ACC112 (cell line): ENCODE measurements at regions not wholly inside any gene's neighbourhood (a gene's known extent, or its start where the extent isn't known, plus 50 kb on each side); places are given as distances from the start of the nearest gene placed in this dataset.

ENCODE experiments used
- H2AFZ ChIP-seq: fragments of 200-600 bp; sonication (generic); one replicate; pipeline ENCODE4 v1.6.0; 2017; ENCODE audit warnings: antibody characterized with exemption, low read length; ENCODE audit not compliant: unreplicated experiment
- H3K27ac ChIP-seq: fragments of 200-600 bp; sonication (generic); 2 replicates; pipeline ENCODE4 v1.5.1; 2014; ENCODE audit warnings: low read depth, mild to moderate bottlenecking, antibody characterized with exemption, low read length, moderate library complexity
- H3K27me3 ChIP-seq: fragments of 200-600 bp; sonication (generic); 2 replicates; pipeline ENCODE4 v1.6.1; 2014; ENCODE audit warnings: mild to moderate bottlenecking, antibody characterized with exemption, low read length, moderate library complexity, mixed read lengths; ENCODE audit not compliant: insufficient read depth
- H3K36me3 ChIP-seq: fragments of 200-600 bp; sonication (generic); 2 replicates; pipeline ENCODE4 v1.6.1; 2016; ENCODE audit warnings: mild to moderate bottlenecking, antibody characterized with exemption, low read length, moderate library complexity, mixed read lengths; ENCODE audit not compliant: insufficient read depth
- H3K4me1 ChIP-seq: fragments of 200-600 bp; sonication (generic); one replicate; pipeline ENCODE4 v1.6.1; 2016; ENCODE audit warnings: low read length, mixed read lengths; ENCODE audit not compliant: insufficient read depth, unreplicated experiment, control insufficient read depth
- H3K4me3 ChIP-seq: fragments of 200-600 bp; sonication (generic); 2 replicates; pipeline ENCODE4 v1.5.1; 2014; ENCODE audit warnings: mild to moderate bottlenecking, low read depth, low read length
- H3K79me2 ChIP-seq: fragments of 200-600 bp; sonication (generic); one replicate; pipeline ENCODE4 v1.6.0; 2016; ENCODE audit warnings: low read length; ENCODE audit not compliant: control insufficient read depth, unreplicated experiment, insufficient read depth

DNA sequence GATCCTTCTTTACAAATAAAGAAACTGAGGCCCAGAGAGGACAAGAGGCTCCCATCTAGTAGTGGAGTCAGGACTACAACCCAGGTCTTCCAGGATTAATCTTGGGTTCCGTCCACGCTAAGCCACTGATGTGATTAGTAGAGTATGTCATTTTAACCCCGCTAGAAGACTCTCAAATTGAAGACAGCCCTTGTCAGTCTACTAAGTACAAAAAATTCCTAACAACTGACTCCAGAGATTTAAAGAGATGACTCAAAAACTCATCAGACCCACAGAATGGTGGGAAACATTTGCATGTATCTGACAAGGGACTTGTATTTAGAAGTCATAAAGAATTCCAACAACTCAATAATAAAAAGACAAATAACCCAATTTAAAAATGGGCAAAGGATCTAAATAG, 145.3 kb downstream of the CNTN3 start:
- no peaks in the 10 kb centered on the region for H3K27me3 ChIP-seq
- H3K4me1 ChIP-seq, result no peaks in the 10 kb centered on the region
- H3K4me3 ChIP-seq, result no peak overlapping the region
- no peak overlapping the region for H2AFZ ChIP-seq
- no peak overlapping the region for H3K27ac ChIP-seq
- no peaks in the 10 kb centered on the region for H3K36me3 ChIP-seq
- no peaks in the 10 kb centered on the region for H3K79me2 ChIP-seq

- H3K36me3 ChIP-seq, result no peaks in the 10 kb centered on the region
- H2AFZ ChIP-seq, result no peak overlapping the region
- H3K4me1 ChIP-seq, result no peaks in the 10 kb centered on the region
- no peak overlapping the region for H3K27ac ChIP-seq
- no peak overlapping the region for H3K4me3 ChIP-seq
- no peaks in the 10 kb centered on the region for H3K27me3 ChIP-seq
- H3K79me2 ChIP-seq, result no peaks in the 10 kb centered on the region
Measured at GRCh38 chr3:74465715-74466410, 148.6 kb downstream of the CNTN3 start.

- Histone ChIP-seq H3K79me2 (no peaks in the 10 kb centered on the region), H3K4me3 (no peak overlapping the region), H3K4me1 (no peaks in the 10 kb centered on the region), H3K27ac (no peak overlapping the region), H3K36me3 (no peaks in the 10 kb centered on the region), H2AFZ (no peak overlapping the region), H3K27me3 (no peaks in the 10 kb centered on the region)
Measured at GRCh38 chr3:74463515-74463914, 150.9 kb downstream of the CNTN3 start.

GRCh38 chr3:74456166-74456565, 158.3 kb downstream of the CNTN3 start:
- Histone ChIP-seq H3K27me3 (no peaks in the 10 kb centered on the region), H3K79me2 (no peaks in the 10 kb centered on the region), H3K4me1 (no peaks in the 10 kb centered on the region), H3K4me3 (no peak overlapping the region), H3K27ac (no peak overlapping the region), H3K36me3 (no peaks in the 10 kb centered on the region), H2AFZ (no peak overlapping the region)

DNA sequence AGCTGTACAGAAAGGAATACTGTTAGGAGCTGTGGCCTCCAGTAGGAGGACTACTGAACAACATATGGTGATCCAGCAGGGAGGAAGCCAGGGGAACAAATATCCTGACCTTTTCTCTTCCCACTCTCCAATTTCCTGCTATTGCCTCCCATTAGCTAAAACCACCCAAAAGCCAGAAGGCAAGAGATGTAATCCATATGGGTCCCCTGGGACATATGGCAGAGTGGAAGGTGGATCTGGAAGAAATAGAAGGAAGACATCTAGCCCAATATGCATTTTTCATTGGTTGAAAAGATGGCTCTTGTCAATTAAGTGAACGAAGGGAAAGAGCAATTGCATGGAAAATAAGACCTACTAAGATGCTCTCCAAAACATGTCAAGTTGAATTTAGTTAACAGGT, 167.2 kb downstream of the CNTN3 start:
- Histone ChIP-seq H2AFZ (no peak overlapping the region), H3K4me3 (no peak overlapping the region), H3K27ac (no peak overlapping the region), H3K27me3 (no peaks in the 10 kb centered on the region), H3K36me3 (no peaks in the 10 kb centered on the region), H3K4me1 (no peaks in the 10 kb centered on the region), H3K79me2 (no peaks in the 10 kb centered on the region)

- Histone ChIP-seq H3K79me2 (no peaks in the 10 kb centered on the region), H3K36me3 (no peaks in the 10 kb centered on the region), H3K4me1 (no peaks in the 10 kb centered on the region), H3K4me3 (no peak overlapping the region), H2AFZ (no peak overlapping the region), H3K27me3 (no peaks in the 10 kb centered on the region), H3K27ac (no peak overlapping the region)
Measured at GRCh38 chr3:74445541-74445940, 168.9 kb downstream of the CNTN3 start.

DNA sequence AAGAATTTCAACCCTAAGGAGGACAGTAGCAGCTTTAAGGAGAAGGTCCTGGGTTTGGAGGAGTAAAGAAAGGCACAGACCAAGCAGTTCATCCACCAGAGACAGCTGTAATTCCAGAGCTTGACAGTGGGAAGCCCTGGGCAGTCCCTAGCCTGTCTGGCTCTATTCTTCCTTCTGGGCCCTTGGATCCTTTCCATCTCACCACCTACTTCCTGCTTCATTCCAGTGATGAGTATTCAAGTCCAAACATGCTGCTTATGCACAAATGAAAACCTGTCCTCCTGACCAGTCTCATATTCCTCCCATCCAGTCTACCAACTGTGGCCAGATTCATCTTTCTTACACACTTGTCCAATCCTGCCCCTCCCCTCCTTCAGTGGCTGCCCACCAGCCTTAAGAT, 171.4 kb downstream of the CNTN3 start:
- no peaks in the 10 kb centered on the region for H3K36me3 ChIP-seq
- H3K4me1 ChIP-seq, result no peaks in the 10 kb centered on the region
- H3K27me3 ChIP-seq, result no peaks in the 10 kb centered on the region
- H2AFZ ChIP-seq, result no peak overlapping the region
- no peaks in the 10 kb centered on the region for H3K79me2 ChIP-seq
- no peak overlapping the region for H3K27ac ChIP-seq
- H3K4me3 ChIP-seq, result no peak overlapping the region

GRCh38 chr3:74442683-74443082, 171.8 kb downstream of the CNTN3 start:
- no peaks in the 10 kb centered on the region for H3K4me1 ChIP-seq
- no peak overlapping the region for H2AFZ ChIP-seq
- no peaks in the 10 kb centered on the region for H3K36me3 ChIP-seq
- no peak overlapping the region for H3K4me3 ChIP-seq
- H3K79me2 ChIP-seq, result no peaks in the 10 kb centered on the region
- no peak overlapping the region for H3K27ac ChIP-seq
- no peaks in the 10 kb centered on the region for H3K27me3 ChIP-seq

DNA sequence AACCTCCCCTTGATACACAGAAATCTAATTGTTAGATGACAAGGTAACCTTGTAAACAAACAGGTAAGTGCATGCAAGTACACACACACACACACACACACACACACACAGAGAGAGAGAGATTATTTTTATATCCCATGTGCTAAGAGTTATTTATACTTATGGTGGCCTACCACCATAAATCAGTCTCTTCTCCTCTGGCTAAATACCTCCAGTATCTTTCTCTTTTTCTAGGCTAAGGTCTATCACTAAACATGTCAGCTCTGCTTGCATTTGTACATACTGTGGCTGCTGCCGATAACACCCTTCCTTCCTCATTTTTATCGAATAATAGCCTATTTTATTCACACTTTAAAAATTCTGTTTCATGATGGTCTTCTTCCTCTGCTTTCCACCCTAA, 172.4 kb downstream of the CNTN3 start:
- Histone ChIP-seq H3K27ac (no peak overlapping the region), H3K36me3 (no peaks in the 10 kb centered on the region), H3K79me2 (no peaks in the 10 kb centered on the region), H3K4me3 (no peak overlapping the region), H3K4me1 (no peaks in the 10 kb centered on the region), H3K27me3 (no peaks in the 10 kb centered on the region), H2AFZ (no peak overlapping the region)

DNA sequence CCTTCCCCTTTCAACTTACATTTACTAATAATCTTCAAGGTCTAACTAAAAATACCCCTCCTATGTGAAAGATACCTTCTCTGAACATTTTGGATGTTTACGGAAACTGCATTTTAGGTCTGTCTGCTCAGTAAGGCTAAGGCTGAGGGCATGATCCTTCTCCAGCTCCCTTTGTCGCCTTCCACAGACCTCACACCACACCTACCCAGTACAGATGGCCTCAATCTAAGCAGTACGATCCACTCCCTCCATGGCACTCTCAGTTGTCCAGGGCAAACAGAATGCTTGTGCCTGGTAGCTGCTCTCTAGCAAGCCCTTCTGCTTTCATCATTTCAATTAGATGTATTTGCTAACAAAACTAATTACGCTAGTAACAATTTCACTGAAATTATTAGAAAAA, 178.3 kb downstream of the CNTN3 start:
- no peak overlapping the region for H3K4me3 ChIP-seq
- no peaks in the 10 kb centered on the region for H3K79me2 ChIP-seq
- no peak overlapping the region for H3K27ac ChIP-seq
- no peaks in the 10 kb centered on the region for H3K27me3 ChIP-seq
- no peak overlapping the region for H2AFZ ChIP-seq
- H3K36me3 ChIP-seq, result no peaks in the 10 kb centered on the region
- no peaks in the 10 kb centered on the region for H3K4me1 ChIP-seq

- H3K36me3 ChIP-seq, result no peaks in the 10 kb centered on the region
- H3K27me3 ChIP-seq, result no peaks in the 10 kb centered on the region
- no peaks in the 10 kb centered on the region for H3K79me2 ChIP-seq
- no peak overlapping the region for H3K4me3 ChIP-seq
- no peak overlapping the region for H2AFZ ChIP-seq
- no peak overlapping the region for H3K27ac ChIP-seq
- no peaks in the 10 kb centered on the region for H3K4me1 ChIP-seq
Measured at GRCh38 chr3:74435631-74436030, 178.8 kb downstream of the CNTN3 start.
